ENCODE measurements at regions not wholly inside any gene's neighbourhood (a gene's known extent, or its start where the extent isn't known, plus 50 kb on each side); places are given as distances from the start of the nearest gene placed in this dataset.

GRCh38 chr4:38385093-38386004 lies 278.6 kb upstream of the KLF3 start:
- Histone ChIP-seq H4K20me1 (replicated peaks in 1 of 2; ENCODE audit: control insufficient read depth in 1 of 2, insufficient read depth in 2 of 2, low read length in 2 of 2) (no peaks in the 10 kb centered on the region), H3K4me2 (ENCODE audit: insufficient read depth in 1 of 2, low read depth in 2 of 2, low read length in 2 of 2) (no peak overlapping the region), H3K79me1 (ENCODE audit: low read depth, low read length) (no peaks in the 10 kb centered on the region), H3K79me2 (ENCODE audit: control insufficient read depth in 1 of 2, insufficient read depth in 2 of 2, low read length in 2 of 2) (no peaks in the 10 kb centered on the region), H2BK12ac (ENCODE audit: low read depth, low read length) (no peak overlapping the region), H2AFZ (ENCODE audit: low read length) (peak overlapping the region; percentile 48), H3K4me1 (replicated peaks in 1 of 4; ENCODE audit: control insufficient read depth in 3 of 4, insufficient read depth in 4 of 4, low read length in 3 of 4) (0 out of 7 replicates have a peak, but pooled peaks cover 0 to 4% (median 0%) of the 10 kb centered on the region in 4 experiments), H4K5ac (ENCODE audit: insufficient read length, low read depth, low read length) (no peak overlapping the region), H3K18ac (ENCODE audit: extremely low read depth, low read length) (no peak overlapping the region), H3K23ac (ENCODE audit: insufficient read length) (no peak overlapping the region), H3K9me3 (ENCODE audit: insufficient read depth in 2 of 2, low read depth in 1 of 2, low read length in 1 of 2) (peaks cover 4 to 6% of the 10 kb centered on the region in 2 experiments; a peak in 1 of 4 replicates), H3K23me2 (ENCODE audit: low read depth, low read length) (no peaks in the 10 kb centered on the region), H3K27me3 (replicated peaks in 1 of 4; ENCODE audit: control insufficient read depth in 3 of 4, extremely low read depth in 1 of 4, insufficient read depth in 3 of 4, low read length in 3 of 4) (no peaks in the 10 kb centered on the region), H2BK15ac (ENCODE audit: low read length) (no peak overlapping the region), H2AK5ac (ENCODE audit: low read depth, low read length) (no peak overlapping the region), H3K14ac (ENCODE audit: insufficient read length) (no peak overlapping the region), H3K9ac (replicated peaks in 1 of 4; ENCODE audit: extremely low read depth in 1 of 4, low read depth in 3 of 4, low read length in 3 of 4) (no peak overlapping the region), H3K56ac (replicated peaks; ENCODE audit: insufficient read length, low read depth, low read length) (no peak overlapping the region), H4K91ac (replicated peaks; ENCODE audit: insufficient read length, low read length) (no peak overlapping the region), H2BK20ac (ENCODE audit: low read length) (no peak overlapping the region), H2BK120ac (replicated peaks; ENCODE audit: low read depth, low read length) (no peak overlapping the region), H3K4me3 (ENCODE audit: extremely low read depth in 1 of 4, insufficient read depth in 2 of 4, low read depth in 3 of 4, low read length in 4 of 4) (no peak overlapping the region), H4K8ac (ENCODE audit: extremely low read depth, insufficient read depth, low read length) (no peak overlapping the region), H3K36me3 (ENCODE audit: control insufficient read depth in 2 of 4, insufficient read depth in 4 of 4, low read length in 3 of 4) (no peaks in the 10 kb centered on the region), H3K4ac (replicated peaks; ENCODE audit: insufficient read length, low read depth, low read length) (no peak overlapping the region), H3K27ac (ENCODE audit: low read depth, low read length) (no peak overlapping the region), H2BK5ac (ENCODE audit: low read depth, low read length) (no peak overlapping the region)
- WGBS, 2 experiments (ENCODE audit: extremely low coverage in 1 of 2, insufficient coverage in 1 of 2, insufficient read length in 1 of 2, insufficient replicate concordance in 2 of 2, low coverage in 1 of 2, low lambda C conversion rate in 2 of 2, missing lambda C conversion rate in 1 of 2), result 82% methylated on average over 6 of the region's 6 CpGs; no CpG with 5 or more reads in 1 of the 2 experiments
- TF ChIP-seq, protein P1, sequence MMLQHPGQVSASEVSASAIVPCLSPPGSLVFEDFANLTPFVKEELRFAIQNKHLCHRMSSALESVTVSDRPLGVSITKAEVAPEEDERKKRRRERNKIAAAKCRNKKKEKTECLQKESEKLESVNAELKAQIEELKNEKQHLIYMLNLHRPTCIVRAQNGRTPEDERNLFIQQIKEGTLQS (IDR thresholded peaks at IDR 0.05; ENCODE audit: insufficient read depth, low read depth, low read length), result no peak
- TF ChIP-seq POLR2A (IDR thresholded peaks at IDR 0.05; ENCODE audit: control extremely low read depth in 1 of 2, low read depth in 2 of 2, low read length in 2 of 2) (no peak), JUN (IDR thresholded peaks at IDR 0.05; ENCODE audit: low read depth, low read length) (no peak), GABPA (IDR thresholded peaks at IDR 0.05; ENCODE audit: borderline replicate concordance, insufficient read depth, low read length) (no peak), CHD1 (IDR thresholded peaks at IDR 0.05; ENCODE audit: low read depth, low read length) (no peak), TBP (IDR thresholded peaks at IDR 0.05; ENCODE audit: low read depth, low read length) (no peak)
- DNase-seq (ENCODE audit: low read depth in 1 of 2, low spot score in 2 of 2) (no peak), FAIRE-seq (no peak)
- POLR2A ChIA-PET (ENCODE audit: partially characterized antibody), result no interaction called here
- CTCF ChIA-PET (ENCODE audit: partially characterized antibody), result interaction anchor here (0.6 to 1.2 kb wide), 2 partner anchors 10 to 1864 kb away, joined by 3 read pairs; no protein-coding TSS in a partner anchor
